ENCODE measurements at regions not wholly inside any gene's neighbourhood (a gene's known extent, or its start where the extent isn't known, plus 50 kb on each side); places are given as distances from the start of the nearest gene placed in this dataset.

DNA sequence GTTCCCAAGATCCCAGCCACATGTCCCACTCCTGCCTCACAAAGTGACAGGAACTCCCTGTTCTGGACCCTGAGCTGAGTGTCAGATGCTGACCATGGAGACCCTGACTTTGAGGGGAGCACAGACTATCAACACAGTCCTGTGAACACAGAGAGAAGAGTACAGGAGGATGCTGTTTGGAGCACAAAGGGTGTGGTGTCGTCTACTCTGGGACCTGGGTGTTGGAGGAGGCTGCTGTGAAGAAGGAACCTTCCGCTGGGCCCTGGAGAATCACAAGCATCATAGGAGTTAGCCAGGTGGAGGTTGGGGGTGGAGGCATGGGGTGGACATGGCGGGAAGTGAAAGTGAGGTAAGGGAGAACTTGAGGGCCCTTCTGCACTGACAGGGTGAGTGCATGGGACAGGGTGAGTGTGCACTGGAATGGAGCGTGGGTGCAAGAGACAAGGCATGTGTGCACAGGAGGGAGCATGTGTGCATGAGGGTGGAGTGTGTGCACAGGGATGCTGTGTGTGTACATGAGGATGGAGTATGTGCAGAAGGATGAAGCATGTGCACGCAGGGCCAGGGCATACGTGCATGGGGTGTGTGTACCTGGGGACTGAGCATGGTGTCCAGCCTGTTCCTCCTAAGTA is 70.7 kb upstream of the ANTXRL start:
- no peak for TF ChIP-seq EZH2 (IDR thresholded peaks at IDR 0.05; ENCODE audit: borderline replicate concordance, low read depth, low read length, poor library complexity, severe bottlenecking)
- TF ChIP-seq, protein P1, sequence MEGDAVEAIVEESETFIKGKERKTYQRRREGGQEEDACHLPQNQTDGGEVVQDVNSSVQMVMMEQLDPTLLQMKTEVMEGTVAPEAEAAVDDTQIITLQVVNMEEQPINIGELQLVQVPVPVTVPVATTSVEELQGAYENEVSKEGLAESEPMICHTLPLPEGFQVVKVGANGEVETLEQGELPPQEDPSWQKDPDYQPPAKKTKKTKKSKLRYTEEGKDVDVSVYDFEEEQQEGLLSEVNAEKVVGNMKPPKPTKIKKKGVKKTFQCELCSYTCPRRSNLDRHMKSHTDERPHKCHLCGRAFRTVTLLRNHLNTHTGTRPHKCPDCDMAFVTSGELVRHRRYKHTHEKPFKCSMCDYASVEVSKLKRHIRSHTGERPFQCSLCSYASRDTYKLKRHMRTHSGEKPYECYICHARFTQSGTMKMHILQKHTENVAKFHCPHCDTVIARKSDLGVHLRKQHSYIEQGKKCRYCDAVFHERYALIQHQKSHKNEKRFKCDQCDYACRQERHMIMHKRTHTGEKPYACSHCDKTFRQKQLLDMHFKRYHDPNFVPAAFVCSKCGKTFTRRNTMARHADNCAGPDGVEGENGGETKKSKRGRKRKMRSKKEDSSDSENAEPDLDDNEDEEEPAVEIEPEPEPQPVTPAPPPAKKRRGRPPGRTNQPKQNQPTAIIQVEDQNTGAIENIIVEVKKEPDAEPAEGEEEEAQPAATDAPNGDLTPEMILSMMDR (conservative IDR thresholded peaks at IDR 0.05; ENCODE audit: low read depth, low read length), result no peak

Data from A673 (cell line).